ENCODE measurements at regions not wholly inside any gene's neighbourhood (a gene's known extent, or its start where the extent isn't known, plus 50 kb on each side); places are given as distances from the start of the nearest gene placed in this dataset.

- TF ChIP-seq, protein P1, sequence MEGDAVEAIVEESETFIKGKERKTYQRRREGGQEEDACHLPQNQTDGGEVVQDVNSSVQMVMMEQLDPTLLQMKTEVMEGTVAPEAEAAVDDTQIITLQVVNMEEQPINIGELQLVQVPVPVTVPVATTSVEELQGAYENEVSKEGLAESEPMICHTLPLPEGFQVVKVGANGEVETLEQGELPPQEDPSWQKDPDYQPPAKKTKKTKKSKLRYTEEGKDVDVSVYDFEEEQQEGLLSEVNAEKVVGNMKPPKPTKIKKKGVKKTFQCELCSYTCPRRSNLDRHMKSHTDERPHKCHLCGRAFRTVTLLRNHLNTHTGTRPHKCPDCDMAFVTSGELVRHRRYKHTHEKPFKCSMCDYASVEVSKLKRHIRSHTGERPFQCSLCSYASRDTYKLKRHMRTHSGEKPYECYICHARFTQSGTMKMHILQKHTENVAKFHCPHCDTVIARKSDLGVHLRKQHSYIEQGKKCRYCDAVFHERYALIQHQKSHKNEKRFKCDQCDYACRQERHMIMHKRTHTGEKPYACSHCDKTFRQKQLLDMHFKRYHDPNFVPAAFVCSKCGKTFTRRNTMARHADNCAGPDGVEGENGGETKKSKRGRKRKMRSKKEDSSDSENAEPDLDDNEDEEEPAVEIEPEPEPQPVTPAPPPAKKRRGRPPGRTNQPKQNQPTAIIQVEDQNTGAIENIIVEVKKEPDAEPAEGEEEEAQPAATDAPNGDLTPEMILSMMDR (IDR thresholded peaks at IDR 0.05; ENCODE audit: control extremely low read depth in 1 of 3, insufficient read depth in 1 of 3, low read depth in 1 of 3, low read length in 3 of 3) = no peak
- TF ChIP-seq, protein P2, sequence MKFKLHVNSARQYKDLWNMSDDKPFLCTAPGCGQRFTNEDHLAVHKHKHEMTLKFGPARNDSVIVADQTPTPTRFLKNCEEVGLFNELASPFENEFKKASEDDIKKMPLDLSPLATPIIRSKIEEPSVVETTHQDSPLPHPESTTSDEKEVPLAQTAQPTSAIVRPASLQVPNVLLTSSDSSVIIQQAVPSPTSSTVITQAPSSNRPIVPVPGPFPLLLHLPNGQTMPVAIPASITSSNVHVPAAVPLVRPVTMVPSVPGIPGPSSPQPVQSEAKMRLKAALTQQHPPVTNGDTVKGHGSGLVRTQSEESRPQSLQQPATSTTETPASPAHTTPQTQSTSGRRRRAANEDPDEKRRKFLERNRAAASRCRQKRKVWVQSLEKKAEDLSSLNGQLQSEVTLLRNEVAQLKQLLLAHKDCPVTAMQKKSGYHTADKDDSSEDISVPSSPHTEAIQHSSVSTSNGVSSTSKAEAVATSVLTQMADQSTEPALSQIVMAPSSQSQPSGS (IDR thresholded peaks at IDR 0.05; ENCODE audit: low read length) = no peak
- TF ChIP-seq POLR2A (IDR thresholded peaks at IDR 0.05; ENCODE audit: control extremely low read depth in 1 of 2, low read depth in 2 of 2, low read length in 2 of 2) (no peak), RBBP5 (IDR thresholded peaks at IDR 0.05; ENCODE audit: borderline replicate concordance, low read depth, low read length) (no peak), EZH2 (IDR thresholded peaks at IDR 0.05; ENCODE audit: low read depth, low read length, severe bottlenecking) (no peak), CHD1 (IDR thresholded peaks at IDR 0.05; ENCODE audit: low read depth, low read length) (no peak), MAX (IDR thresholded peaks at IDR 0.05) (no peak)
- TF ChIP-seq, protein P3, sequence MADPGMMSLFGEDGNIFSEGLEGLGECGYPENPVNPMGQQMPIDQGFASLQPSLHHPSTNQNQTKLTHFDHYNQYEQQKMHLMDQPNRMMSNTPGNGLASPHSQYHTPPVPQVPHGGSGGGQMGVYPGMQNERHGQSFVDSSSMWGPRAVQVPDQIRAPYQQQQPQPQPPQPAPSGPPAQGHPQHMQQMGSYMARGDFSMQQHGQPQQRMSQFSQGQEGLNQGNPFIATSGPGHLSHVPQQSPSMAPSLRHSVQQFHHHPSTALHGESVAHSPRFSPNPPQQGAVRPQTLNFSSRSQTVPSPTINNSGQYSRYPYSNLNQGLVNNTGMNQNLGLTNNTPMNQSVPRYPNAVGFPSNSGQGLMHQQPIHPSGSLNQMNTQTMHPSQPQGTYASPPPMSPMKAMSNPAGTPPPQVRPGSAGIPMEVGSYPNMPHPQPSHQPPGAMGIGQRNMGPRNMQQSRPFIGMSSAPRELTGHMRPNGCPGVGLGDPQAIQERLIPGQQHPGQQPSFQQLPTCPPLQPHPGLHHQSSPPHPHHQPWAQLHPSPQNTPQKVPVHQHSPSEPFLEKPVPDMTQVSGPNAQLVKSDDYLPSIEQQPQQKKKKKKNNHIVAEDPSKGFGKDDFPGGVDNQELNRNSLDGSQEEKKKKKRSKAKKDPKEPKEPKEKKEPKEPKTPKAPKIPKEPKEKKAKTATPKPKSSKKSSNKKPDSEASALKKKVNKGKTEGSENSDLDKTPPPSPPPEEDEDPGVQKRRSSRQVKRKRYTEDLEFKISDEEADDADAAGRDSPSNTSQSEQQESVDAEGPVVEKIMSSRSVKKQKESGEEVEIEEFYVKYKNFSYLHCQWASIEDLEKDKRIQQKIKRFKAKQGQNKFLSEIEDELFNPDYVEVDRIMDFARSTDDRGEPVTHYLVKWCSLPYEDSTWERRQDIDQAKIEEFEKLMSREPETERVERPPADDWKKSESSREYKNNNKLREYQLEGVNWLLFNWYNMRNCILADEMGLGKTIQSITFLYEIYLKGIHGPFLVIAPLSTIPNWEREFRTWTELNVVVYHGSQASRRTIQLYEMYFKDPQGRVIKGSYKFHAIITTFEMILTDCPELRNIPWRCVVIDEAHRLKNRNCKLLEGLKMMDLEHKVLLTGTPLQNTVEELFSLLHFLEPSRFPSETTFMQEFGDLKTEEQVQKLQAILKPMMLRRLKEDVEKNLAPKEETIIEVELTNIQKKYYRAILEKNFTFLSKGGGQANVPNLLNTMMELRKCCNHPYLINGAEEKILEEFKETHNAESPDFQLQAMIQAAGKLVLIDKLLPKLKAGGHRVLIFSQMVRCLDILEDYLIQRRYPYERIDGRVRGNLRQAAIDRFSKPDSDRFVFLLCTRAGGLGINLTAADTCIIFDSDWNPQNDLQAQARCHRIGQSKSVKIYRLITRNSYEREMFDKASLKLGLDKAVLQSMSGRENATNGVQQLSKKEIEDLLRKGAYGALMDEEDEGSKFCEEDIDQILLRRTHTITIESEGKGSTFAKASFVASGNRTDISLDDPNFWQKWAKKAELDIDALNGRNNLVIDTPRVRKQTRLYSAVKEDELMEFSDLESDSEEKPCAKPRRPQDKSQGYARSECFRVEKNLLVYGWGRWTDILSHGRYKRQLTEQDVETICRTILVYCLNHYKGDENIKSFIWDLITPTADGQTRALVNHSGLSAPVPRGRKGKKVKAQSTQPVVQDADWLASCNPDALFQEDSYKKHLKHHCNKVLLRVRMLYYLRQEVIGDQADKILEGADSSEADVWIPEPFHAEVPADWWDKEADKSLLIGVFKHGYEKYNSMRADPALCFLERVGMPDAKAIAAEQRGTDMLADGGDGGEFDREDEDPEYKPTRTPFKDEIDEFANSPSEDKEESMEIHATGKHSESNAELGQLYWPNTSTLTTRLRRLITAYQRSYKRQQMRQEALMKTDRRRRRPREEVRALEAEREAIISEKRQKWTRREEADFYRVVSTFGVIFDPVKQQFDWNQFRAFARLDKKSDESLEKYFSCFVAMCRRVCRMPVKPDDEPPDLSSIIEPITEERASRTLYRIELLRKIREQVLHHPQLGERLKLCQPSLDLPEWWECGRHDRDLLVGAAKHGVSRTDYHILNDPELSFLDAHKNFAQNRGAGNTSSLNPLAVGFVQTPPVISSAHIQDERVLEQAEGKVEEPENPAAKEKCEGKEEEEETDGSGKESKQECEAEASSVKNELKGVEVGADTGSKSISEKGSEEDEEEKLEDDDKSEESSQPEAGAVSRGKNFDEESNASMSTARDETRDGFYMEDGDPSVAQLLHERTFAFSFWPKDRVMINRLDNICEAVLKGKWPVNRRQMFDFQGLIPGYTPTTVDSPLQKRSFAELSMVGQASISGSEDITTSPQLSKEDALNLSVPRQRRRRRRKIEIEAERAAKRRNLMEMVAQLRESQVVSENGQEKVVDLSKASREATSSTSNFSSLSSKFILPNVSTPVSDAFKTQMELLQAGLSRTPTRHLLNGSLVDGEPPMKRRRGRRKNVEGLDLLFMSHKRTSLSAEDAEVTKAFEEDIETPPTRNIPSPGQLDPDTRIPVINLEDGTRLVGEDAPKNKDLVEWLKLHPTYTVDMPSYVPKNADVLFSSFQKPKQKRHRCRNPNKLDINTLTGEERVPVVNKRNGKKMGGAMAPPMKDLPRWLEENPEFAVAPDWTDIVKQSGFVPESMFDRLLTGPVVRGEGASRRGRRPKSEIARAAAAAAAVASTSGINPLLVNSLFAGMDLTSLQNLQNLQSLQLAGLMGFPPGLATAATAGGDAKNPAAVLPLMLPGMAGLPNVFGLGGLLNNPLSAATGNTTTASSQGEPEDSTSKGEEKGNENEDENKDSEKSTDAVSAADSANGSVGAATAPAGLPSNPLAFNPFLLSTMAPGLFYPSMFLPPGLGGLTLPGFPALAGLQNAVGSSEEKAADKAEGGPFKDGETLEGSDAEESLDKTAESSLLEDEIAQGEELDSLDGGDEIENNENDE (IDR thresholded peaks at IDR 0.05; ENCODE audit: insufficient replicate concordance, low read length) = no peak
These were observed 643.7 kb downstream of the EPM2A start for GRCh38 chr6:145091586-145092142.

Measured in H1 (cell line).